ENCODE measurements at regions not wholly inside any gene's neighbourhood (a gene's known extent, or its start where the extent isn't known, plus 50 kb on each side); places are given as distances from the start of the nearest gene placed in this dataset.

GRCh38 chr15:91699741-91700140 lies 153.8 kb upstream of the SLCO3A1 start:
- TF ChIP-seq CTCF (conservative IDR thresholded peaks at IDR 0.05 in 1 of 2, IDR thresholded peaks at IDR 0.05 in 1 of 2; ENCODE audit: low read depth in 1 of 2, low read length in 2 of 2), result no peak
- no peak for TF ChIP-seq EZH2 (IDR thresholded peaks at IDR 0.05; ENCODE audit: low read length, missing control alignments)
